ENCODE measurements at regions not wholly inside any gene's neighbourhood (a gene's known extent, or its start where the extent isn't known, plus 50 kb on each side); places are given as distances from the start of the nearest gene placed in this dataset.

DNA sequence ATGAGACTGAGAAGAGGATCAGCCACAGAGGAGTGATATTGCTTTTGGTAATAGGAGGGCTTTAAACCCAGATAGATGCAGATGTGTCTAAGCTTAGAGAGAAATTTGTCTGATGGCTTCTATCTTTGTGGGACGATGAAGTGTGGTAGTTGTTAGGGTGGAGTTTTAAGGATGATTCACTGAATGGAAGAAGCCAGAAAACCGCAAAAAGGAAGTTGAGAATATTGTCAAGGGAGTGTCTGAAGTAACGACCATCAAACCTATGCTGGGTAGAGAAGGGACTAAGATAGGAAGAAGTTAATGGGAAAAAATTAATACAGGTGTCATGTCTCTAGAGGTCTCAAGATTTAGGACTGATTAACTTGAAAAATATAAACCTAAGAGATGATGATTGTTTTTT lies 195.6 kb upstream of the MC4R start:
- no peak overlapping the region for H4K91ac ChIP-seq (ENCODE audit: insufficient read depth, low read depth, low read length)
- H3K79me1 ChIP-seq (ENCODE audit: low read depth in 1 of 2, low read length in 2 of 2), result no peaks in the 10 kb centered on the region
- no peak overlapping the region for H3K23ac ChIP-seq (ENCODE audit: low read depth, low read length)
- in situ Hi-C loops (cut with MboI; ENCODE audit: low sequenced_read_pairs) (no loop called here), dilution Hi-C loops (cut with HindIII; ENCODE audit: low sequenced_read_pairs, unreplicated experiment) (loop anchor here (25.0 kb wide), 1 partner anchor 581 kb away; no protein-coding TSS in a partner anchor), intact Hi-C loops (cut with micrococcal nuclease) (no loop called here)
- no peaks in the 10 kb centered on the region for H3K36me3 ChIP-seq (ENCODE audit: control insufficient read depth, insufficient read depth, low read length)
- ChIA-PET CTCF (no interaction called here), POLR2A (ENCODE audit: unreplicated experiment) (no interaction called here)
- no peak overlapping the region for H2BK20ac ChIP-seq (ENCODE audit: low read depth, low read length)
- no peak overlapping the region for H3K9ac ChIP-seq (ENCODE audit: low read depth, low read length)
- no peak overlapping the region for H4K5ac ChIP-seq (ENCODE audit: low read depth, low read length)
- BruUV-seq (replicated peaks), result no TSS peak
- H3K14ac ChIP-seq (replicated peaks; ENCODE audit: low read depth, low read length), result no peak overlapping the region
- no peak overlapping the region for H4K8ac ChIP-seq (ENCODE audit: low read depth in 2 of 2, low read length in 2 of 2)
- no peak overlapping the region for H3K56ac ChIP-seq (ENCODE audit: extremely low read depth, insufficient read depth, low read length)
- no peak for DNase-seq
- ATAC-seq (ENCODE audit: low read depth), result no peak
- no peak overlapping the region for H3K4me3 ChIP-seq (ENCODE audit: insufficient read depth, low read depth, low read length)
- no peak overlapping the region for H2AK9ac ChIP-seq (replicated peaks; ENCODE audit: low read depth, low read length, poor library complexity)
- no peak overlapping the region for H3K4ac ChIP-seq (ENCODE audit: low read depth, low read length)
- no peak overlapping the region for H2BK120ac ChIP-seq (ENCODE audit: low read depth, low read length)
- no peak overlapping the region for H3K18ac ChIP-seq (ENCODE audit: low read depth, low read length)
- no peak overlapping the region for H3K27ac ChIP-seq (ENCODE audit: insufficient read depth, low read length)
- H3K27me3 ChIP-seq (ENCODE audit: control insufficient read depth, insufficient read depth, low read length), result no peaks in the 10 kb centered on the region
- H2BK15ac ChIP-seq (ENCODE audit: low read depth, low read length), result no peak overlapping the region
- no peaks in the 10 kb centered on the region for H3K9me1 ChIP-seq (ENCODE audit: insufficient read depth, low read length)
- TF ChIP-seq, protein P1, sequence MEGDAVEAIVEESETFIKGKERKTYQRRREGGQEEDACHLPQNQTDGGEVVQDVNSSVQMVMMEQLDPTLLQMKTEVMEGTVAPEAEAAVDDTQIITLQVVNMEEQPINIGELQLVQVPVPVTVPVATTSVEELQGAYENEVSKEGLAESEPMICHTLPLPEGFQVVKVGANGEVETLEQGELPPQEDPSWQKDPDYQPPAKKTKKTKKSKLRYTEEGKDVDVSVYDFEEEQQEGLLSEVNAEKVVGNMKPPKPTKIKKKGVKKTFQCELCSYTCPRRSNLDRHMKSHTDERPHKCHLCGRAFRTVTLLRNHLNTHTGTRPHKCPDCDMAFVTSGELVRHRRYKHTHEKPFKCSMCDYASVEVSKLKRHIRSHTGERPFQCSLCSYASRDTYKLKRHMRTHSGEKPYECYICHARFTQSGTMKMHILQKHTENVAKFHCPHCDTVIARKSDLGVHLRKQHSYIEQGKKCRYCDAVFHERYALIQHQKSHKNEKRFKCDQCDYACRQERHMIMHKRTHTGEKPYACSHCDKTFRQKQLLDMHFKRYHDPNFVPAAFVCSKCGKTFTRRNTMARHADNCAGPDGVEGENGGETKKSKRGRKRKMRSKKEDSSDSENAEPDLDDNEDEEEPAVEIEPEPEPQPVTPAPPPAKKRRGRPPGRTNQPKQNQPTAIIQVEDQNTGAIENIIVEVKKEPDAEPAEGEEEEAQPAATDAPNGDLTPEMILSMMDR (conservative IDR thresholded peaks at IDR 0.05; ENCODE audit: low read depth, low read length), result no peak
- no peak for TF ChIP-seq CHD1 (IDR thresholded peaks at IDR 0.05; ENCODE audit: low read depth, low read length)
- TF ChIP-seq, protein P2, sequence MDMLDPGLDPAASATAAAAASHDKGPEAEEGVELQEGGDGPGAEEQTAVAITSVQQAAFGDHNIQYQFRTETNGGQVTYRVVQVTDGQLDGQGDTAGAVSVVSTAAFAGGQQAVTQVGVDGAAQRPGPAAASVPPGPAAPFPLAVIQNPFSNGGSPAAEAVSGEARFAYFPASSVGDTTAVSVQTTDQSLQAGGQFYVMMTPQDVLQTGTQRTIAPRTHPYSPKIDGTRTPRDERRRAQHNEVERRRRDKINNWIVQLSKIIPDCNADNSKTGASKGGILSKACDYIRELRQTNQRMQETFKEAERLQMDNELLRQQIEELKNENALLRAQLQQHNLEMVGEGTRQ (IDR thresholded peaks at IDR 0.05; ENCODE audit: low read depth, low read length), result no peak
- TF ChIP-seq RAD21 (IDR thresholded peaks at IDR 0.05; ENCODE audit: low read length), result no peak
- TF ChIP-seq BHLHE40 (IDR thresholded peaks at IDR 0.05; ENCODE audit: low read depth, low read length), result no peak
- no peak for TF ChIP-seq MAZ (IDR thresholded peaks at IDR 0.05; ENCODE audit: borderline replicate concordance, low read depth, low read length)
- no peak overlapping the region for H2BK5ac ChIP-seq (ENCODE audit: low read depth, low read length, poor library complexity, severe bottlenecking)
- H4K20me1 ChIP-seq (ENCODE audit: insufficient read depth, low read length), result no peaks in the 10 kb centered on the region
- WGBS, 2 experiments (ENCODE audit: extremely low coverage in 2 of 2, insufficient read length in 1 of 2), result 62% methylated on average over 2 of the region's 3 CpGs; no CpG with 5 or more reads in 1 of the 2 experiments
- H2AK5ac ChIP-seq (ENCODE audit: low read depth, low read length), result no peak overlapping the region
- no peak overlapping the region for H3K4me2 ChIP-seq (ENCODE audit: low read depth, low read length)
- H3K9me3 ChIP-seq (ENCODE audit: control insufficient read depth, insufficient read depth, low read length), result no peaks in the 10 kb centered on the region
- H2AFZ ChIP-seq (replicated peaks; ENCODE audit: low read length, poor library complexity), result no peak overlapping the region
- H3K4me1 ChIP-seq (ENCODE audit: control insufficient read depth, insufficient read depth, low read length), result no peaks in the 10 kb centered on the region

All from IMR-90 (cell line).